ENCODE measurements at regions not wholly inside any gene's neighbourhood (a gene's known extent, or its start where the extent isn't known, plus 50 kb on each side); places are given as distances from the start of the nearest gene placed in this dataset.

- no peak overlapping the region for H3K27ac ChIP-seq
- no peak overlapping the region for H3K4me3 ChIP-seq (ENCODE audit: low read depth in 1 of 2, low read length in 1 of 2)
- H3K36me3 ChIP-seq: no peaks in the 10 kb centered on the region
- TF ChIP-seq CTCF (IDR thresholded peaks at IDR 0.05): no peak
- H3K4me1 ChIP-seq (ENCODE audit: control insufficient read depth in 1 of 2, insufficient read depth in 1 of 2, low read depth in 1 of 2, low read length in 1 of 2): no peaks in the 10 kb centered on the region
- no peaks in the 10 kb centered on the region for H3K27me3 ChIP-seq
- peaks cover 11% of the 10 kb centered on the region for H3K9me3 ChIP-seq
Observed at GRCh38 chr17:70484050-70484449, 314.7 kb downstream of the KCNJ2 start.

DNA sequence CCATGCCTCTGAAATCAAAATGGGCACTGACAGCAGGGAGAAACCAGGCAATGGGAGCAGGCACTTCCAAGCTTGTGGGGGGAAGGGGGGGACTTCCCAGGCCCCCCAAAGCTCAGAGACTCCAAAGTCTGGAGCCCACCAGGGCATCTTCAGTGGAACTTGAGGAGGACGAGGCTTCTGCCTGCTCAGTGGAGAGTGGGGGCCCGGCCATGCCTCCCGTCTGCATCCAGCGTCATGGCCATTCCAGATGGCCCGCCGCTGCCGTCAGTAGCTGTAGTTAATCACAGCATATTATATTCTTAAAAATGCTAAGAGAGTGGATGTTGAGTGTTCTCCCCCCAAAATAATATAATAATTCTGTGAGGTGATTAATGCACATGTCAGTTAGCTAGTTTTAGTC lies 315.2 kb downstream of the KCNJ2 start:
- no peaks in the 10 kb centered on the region for H3K27me3 ChIP-seq
- H3K4me1 ChIP-seq (ENCODE audit: control insufficient read depth in 1 of 2, insufficient read depth in 1 of 2, low read depth in 1 of 2, low read length in 1 of 2): no peaks in the 10 kb centered on the region
- H3K4me3 ChIP-seq (ENCODE audit: low read depth in 1 of 2, low read length in 1 of 2): no peak overlapping the region
- no peak overlapping the region for H3K27ac ChIP-seq
- peaks cover 11% of the 10 kb centered on the region for H3K9me3 ChIP-seq
- no peak for TF ChIP-seq CTCF (IDR thresholded peaks at IDR 0.05)
- no peaks in the 10 kb centered on the region for H3K36me3 ChIP-seq

- Histone ChIP-seq H3K27me3 (no peaks in the 10 kb centered on the region), H3K27ac (no peak overlapping the region), H3K4me3 (ENCODE audit: low read depth in 1 of 2, low read length in 1 of 2) (no peak overlapping the region), H3K4me1 (ENCODE audit: control insufficient read depth in 1 of 2, insufficient read depth in 1 of 2, low read depth in 1 of 2, low read length in 1 of 2) (no peaks in the 10 kb centered on the region), H3K36me3 (no peaks in the 10 kb centered on the region), H3K9me3 (no peaks in the 10 kb centered on the region)
- TF ChIP-seq CTCF (IDR thresholded peaks at IDR 0.05): no peak
Observed at GRCh38 chr17:70492368-70492767, 323.0 kb downstream of the KCNJ2 start.

GRCh38 chr17:70493277-70493874 lies 324.0 kb downstream of the KCNJ2 start:
- Histone ChIP-seq H3K4me1 (ENCODE audit: control insufficient read depth in 1 of 2, insufficient read depth in 1 of 2, low read depth in 1 of 2, low read length in 1 of 2) (no peaks in the 10 kb centered on the region), H3K4me3 (ENCODE audit: low read depth in 1 of 2, low read length in 1 of 2) (no peak overlapping the region), H3K27ac (no peak overlapping the region), H3K27me3 (no peaks in the 10 kb centered on the region), H3K36me3 (no peaks in the 10 kb centered on the region), H3K9me3 (no peaks in the 10 kb centered on the region)
- no peak for TF ChIP-seq CTCF (IDR thresholded peaks at IDR 0.05)

DNA sequence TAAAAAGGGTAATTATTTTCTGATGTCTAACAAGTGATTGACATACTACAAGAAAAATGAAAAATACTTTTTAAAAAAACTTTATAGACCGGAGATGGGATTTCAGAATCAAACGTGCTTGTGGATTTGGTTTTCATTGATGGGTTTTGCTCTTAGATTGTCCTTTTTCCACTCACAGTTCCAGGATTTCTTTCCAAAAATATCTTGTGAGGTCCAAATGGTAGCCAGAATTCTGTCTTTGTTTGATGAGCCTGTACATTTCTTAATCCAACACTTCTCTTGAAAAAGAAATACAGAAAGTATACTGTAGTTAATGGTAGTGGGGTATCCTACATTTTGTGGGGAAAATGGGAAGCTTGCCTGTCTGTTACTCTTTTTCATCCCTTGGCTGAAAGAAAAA lies 329.3 kb downstream of the KCNJ2 start:
- no peak overlapping the region for H3K27ac ChIP-seq
- H3K4me3 ChIP-seq (ENCODE audit: low read depth in 1 of 2, low read length in 1 of 2): no peak overlapping the region
- no peaks in the 10 kb centered on the region for H3K4me1 ChIP-seq (ENCODE audit: control insufficient read depth in 1 of 2, insufficient read depth in 1 of 2, low read depth in 1 of 2, low read length in 1 of 2)
- no peaks in the 10 kb centered on the region for H3K9me3 ChIP-seq
- TF ChIP-seq CTCF (IDR thresholded peaks at IDR 0.05): no peak
- H3K36me3 ChIP-seq: no peaks in the 10 kb centered on the region
- H3K27me3 ChIP-seq: no peaks in the 10 kb centered on the region
